ENCODE measurements at regions not wholly inside any gene's neighbourhood (a gene's known extent, or its start where the extent isn't known, plus 50 kb on each side); places are given as distances from the start of the nearest gene placed in this dataset.
"Not testable (repeated sequence)": the region's sequence is repeated elsewhere in the genome, so short reads cannot be mapped to it uniquely, and the experiment has no call there.

DNA sequence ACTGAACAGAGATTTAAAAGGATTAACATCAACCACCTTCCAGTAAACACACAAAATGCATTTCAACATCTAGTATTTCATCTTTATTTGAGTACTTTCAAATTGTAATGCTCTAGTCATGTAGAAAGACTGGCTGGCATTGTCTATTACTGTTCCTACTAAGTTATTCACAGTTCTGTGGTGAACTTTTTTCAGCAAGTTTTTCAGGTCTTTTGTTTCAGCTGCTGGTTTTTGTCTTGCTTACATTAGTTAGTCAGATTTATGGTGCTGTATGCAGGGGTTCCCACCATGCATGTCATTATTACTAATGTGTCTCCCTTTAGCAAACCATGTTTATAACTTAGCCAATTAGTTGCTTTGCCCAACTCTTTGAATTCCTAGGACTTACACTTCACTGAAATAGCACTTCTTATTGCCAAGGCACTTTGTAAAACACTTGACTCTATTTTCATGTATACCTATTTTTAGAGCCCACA lies 253.4 kb upstream of the KITLG start:
- TF ChIP-seq POLR2A (IDR thresholded peaks at IDR 0.05) (no peak), EP300 (IDR thresholded peaks at IDR 0.05) (no peak), POLR2AphosphoS5 (IDR thresholded peaks at IDR 0.05) (no peak)
- TF ChIP-seq, protein P1, sequence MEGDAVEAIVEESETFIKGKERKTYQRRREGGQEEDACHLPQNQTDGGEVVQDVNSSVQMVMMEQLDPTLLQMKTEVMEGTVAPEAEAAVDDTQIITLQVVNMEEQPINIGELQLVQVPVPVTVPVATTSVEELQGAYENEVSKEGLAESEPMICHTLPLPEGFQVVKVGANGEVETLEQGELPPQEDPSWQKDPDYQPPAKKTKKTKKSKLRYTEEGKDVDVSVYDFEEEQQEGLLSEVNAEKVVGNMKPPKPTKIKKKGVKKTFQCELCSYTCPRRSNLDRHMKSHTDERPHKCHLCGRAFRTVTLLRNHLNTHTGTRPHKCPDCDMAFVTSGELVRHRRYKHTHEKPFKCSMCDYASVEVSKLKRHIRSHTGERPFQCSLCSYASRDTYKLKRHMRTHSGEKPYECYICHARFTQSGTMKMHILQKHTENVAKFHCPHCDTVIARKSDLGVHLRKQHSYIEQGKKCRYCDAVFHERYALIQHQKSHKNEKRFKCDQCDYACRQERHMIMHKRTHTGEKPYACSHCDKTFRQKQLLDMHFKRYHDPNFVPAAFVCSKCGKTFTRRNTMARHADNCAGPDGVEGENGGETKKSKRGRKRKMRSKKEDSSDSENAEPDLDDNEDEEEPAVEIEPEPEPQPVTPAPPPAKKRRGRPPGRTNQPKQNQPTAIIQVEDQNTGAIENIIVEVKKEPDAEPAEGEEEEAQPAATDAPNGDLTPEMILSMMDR (IDR thresholded peaks at IDR 0.05): no peak
- Histone ChIP-seq H3K9me3 (peaks cover 0 to 8% (median 7%) of the 10 kb centered on the region in 4 donors), H3K27ac (no peak overlapping the region), H3K4me3 (no peak overlapping the region), H3K36me3 (no peaks in the 10 kb centered on the region), H3K27me3 (no peaks in the 10 kb centered on the region), H3K4me1 (peaks cover 0 to 11% (median 3%) of the 10 kb centered on the region in 4 donors)
- ATAC-seq (ENCODE audit: low FRiP score in 2 of 2) (no peak), DNase-seq (no peak)

DNA sequence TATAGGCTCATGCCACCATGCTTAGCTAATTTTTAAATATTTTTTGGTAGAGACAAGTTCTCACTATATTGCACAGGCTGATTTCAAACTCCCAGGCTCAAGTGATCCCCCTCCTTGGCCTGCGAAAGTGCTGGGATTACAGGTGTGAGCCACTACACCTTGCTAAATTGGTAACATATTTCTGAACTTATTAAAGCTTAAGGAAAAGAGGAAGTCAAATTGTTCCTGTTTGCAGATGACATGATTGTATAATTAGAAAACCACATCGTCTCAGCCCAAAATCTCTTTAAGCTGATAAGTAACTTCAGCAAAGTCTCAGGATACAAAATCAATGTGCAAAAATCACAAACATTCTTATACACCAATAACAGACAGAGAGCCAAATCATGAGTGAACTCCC lies 248.3 kb upstream of the KITLG start:
- not testable (repeated sequence) for ATAC-seq (ENCODE audit: low FRiP score in 2 of 2); H3K9me3 ChIP-seq; H3K4me3 ChIP-seq; H3K4me1 ChIP-seq; DNase-seq; H3K36me3 ChIP-seq; H3K27ac ChIP-seq; H3K27me3 ChIP-seq
- WGBS, 2 donors: 61 to 75% methylated on average over 2 of the region's 2 CpGs

DNA sequence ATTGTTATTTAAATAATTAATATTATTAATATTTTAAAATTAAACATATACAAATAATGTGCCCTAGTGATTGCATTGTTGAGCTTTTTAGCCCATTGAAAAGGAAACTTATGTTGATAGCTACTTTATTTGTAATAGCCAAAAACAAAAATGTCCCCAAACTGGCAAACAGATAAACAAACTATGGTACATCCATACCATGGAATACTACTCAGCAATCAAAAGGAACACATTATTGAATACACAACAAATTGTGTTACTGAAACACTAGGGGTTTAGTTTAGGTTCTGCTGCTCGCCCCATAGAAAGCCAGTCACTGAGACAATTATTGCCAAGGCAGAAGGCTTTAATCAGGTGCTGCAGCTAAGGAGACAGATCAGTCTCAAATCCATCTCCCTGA lies 239.7 kb upstream of the KITLG start:
- no peaks in the 10 kb centered on the region for H3K9me3 ChIP-seq
- DNase-seq: no peak
- no peaks in the 10 kb centered on the region for H3K27me3 ChIP-seq
- TF ChIP-seq EP300 (IDR thresholded peaks at IDR 0.05): no peak
- TF ChIP-seq POLR2A (IDR thresholded peaks at IDR 0.05): no peak
- TF ChIP-seq POLR2AphosphoS5 (IDR thresholded peaks at IDR 0.05): no peak
- TF ChIP-seq, protein P1 (IDR thresholded peaks at IDR 0.05): no peak
- WGBS, 2 donors: 93 to 100% methylated on average over 1 of the region's 1 CpG
- H3K4me1 ChIP-seq: peaks cover 0 to 10% (median 5%) of the 10 kb centered on the region in 4 donors
- ATAC-seq (ENCODE audit: low FRiP score in 2 of 2): no peak
- no peaks in the 10 kb centered on the region for H3K36me3 ChIP-seq
- H3K4me3 ChIP-seq: no peak overlapping the region
- H3K27ac ChIP-seq: no peak overlapping the region

DNA sequence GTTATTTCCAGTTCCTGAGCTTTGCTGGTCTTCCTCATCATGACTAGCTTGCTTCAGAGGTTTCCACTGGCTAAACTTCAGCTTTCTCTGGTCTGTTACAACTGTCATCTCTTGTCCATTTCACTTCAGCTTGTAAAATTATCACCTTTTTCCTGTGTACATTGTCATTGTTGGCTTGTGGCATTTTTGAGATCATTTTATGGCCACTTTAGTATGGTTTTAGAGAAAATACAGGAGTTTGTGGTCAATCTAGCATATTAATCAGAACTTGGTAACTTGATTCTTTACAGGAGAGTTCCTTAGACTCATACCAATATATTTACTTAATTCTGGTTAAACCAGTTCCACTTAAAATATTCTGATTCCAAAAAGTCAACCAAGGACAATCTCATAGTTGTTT lies 235.9 kb upstream of the KITLG start:
- H3K27me3 ChIP-seq: no peaks in the 10 kb centered on the region
- no peak for ATAC-seq (ENCODE audit: low FRiP score in 2 of 2)
- TF ChIP-seq POLR2A (IDR thresholded peaks at IDR 0.05): no peak
- TF ChIP-seq EP300 (IDR thresholded peaks at IDR 0.05): no peak
- no peak for TF ChIP-seq POLR2AphosphoS5 (IDR thresholded peaks at IDR 0.05)
- TF ChIP-seq, protein P1 (IDR thresholded peaks at IDR 0.05): no peak

DNA sequence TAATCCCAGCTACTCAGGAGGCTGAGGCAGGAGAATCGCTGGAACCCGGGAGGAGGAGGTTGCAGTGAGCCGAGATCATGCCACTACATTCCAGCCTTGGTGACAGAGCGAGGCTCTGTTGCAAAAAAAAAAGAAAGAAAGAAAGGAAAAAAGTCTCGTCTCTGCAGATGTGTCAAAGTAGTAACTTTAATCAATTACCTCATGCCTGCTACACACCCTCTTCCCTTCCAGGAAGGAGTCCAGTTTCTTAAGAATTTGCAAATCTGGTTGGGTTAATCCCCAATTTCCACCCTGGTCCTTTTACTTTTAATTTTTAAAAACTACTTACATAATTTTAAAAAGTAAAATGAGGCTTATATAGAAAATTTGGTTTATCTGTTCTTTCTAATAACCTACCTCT lies 234.5 kb upstream of the KITLG start:
- TF ChIP-seq, protein P1 (IDR thresholded peaks at IDR 0.05): no peak
- no peak for TF ChIP-seq POLR2AphosphoS5 (IDR thresholded peaks at IDR 0.05)
- no peak for TF ChIP-seq POLR2A (IDR thresholded peaks at IDR 0.05)
- TF ChIP-seq EP300 (IDR thresholded peaks at IDR 0.05): no peak
- DNase-seq (no peak), ATAC-seq (ENCODE audit: low FRiP score in 2 of 2) (no peak)

More for the DNA sequence above, 235.9 kb upstream of the KITLG start:
- H3K4me1 ChIP-seq: peaks cover 0 to 10% (median 5%) of the 10 kb centered on the region in 4 donors
- no peak for DNase-seq
- no peaks in the 10 kb centered on the region for H3K9me3 ChIP-seq
- no peaks in the 10 kb centered on the region for H3K36me3 ChIP-seq
- no peak overlapping the region for H3K4me3 ChIP-seq
- H3K27ac ChIP-seq: peak overlapping the region in 2 of 4 donors; percentile 9 to 37

More for the DNA sequence above, 234.5 kb upstream of the KITLG start:
- WGBS, 2 donors: 76 to 82% methylated on average over 5 of the region's 5 CpGs
- Histone ChIP-seq H3K4me1 (peaks cover 0 to 10% (median 5%) of the 10 kb centered on the region in 4 donors), H3K27me3 (no peaks in the 10 kb centered on the region), H3K36me3 (no peaks in the 10 kb centered on the region), H3K27ac (no peak overlapping the region), H3K9me3 (no peaks in the 10 kb centered on the region), H3K4me3 (no peak overlapping the region)
